GM19455 (cell line): ENCODE measurements at regions not wholly inside any gene's neighbourhood (a gene's known extent, or its start where the extent isn't known, plus 50 kb on each side); places are given as distances from the start of the nearest gene placed in this dataset.
"Not testable (repeated sequence)": the region's sequence is repeated elsewhere in the genome, so short reads cannot be mapped to it uniquely, and the experiment has no call there.

Experiments
- ATAC-seq: cut with Tn5 transposase; IDR thresholded peaks from one replicate; pipeline ENCODE4 v1.9.1; 2021; ENCODE audit not compliant: unreplicated experiment

DNA sequence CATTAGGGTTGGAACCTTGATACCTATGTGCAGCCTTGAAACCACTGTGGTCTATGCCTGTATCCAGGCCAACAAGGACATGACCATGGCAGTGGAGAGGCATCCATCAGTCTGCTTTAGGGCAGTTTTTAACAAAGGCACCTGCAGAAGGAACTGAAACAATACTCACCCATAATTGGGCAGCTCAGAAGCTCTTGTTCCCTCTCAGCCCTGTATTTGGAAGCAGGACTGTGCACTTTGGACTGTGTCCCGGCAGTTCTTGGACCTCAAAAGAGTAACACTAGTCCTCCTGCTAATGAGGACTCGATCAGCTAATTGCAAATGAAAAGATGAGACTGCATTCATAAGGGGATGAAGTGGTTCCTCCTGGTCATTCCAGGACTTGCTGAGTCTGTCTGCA lies 500.2 kb upstream of the TNP1 start:
- no peak for ATAC-seq

DNA sequence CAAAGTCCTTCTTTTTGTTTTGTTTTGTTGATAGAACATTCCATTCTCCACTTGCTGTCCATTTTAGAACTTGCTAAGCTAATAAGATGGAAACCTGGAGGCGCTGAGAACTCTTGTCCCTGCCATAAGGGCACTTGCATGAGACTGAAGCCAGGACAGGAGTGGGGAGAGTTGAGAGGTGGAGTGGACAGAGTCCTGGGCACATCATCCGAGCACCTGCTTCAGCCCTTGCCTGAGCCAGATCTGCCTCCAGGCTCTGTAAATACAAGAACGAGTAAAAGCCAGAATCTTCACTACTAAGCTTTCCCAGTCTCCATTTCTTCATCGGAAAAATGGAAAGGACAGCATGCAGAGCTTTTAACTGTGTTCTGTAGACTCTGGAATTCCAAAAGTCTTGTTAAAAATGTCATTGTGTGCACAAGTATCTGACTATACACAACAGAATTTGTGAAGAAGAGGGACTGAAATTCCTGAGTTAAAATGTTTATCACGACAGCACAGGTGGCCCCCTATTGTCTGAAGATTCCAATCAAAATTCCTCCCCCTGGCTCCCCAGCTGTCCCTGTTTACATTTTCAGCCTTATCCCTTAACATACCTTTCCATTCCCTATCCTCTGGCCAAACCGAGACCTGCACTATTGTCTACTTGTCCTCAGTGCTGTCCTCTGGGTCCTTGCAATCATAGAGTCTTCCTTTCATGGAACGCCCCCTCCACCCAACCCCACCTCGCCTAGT lies 498.2 kb upstream of the TNP1 start:
- ATAC-seq: no peak

DNA sequence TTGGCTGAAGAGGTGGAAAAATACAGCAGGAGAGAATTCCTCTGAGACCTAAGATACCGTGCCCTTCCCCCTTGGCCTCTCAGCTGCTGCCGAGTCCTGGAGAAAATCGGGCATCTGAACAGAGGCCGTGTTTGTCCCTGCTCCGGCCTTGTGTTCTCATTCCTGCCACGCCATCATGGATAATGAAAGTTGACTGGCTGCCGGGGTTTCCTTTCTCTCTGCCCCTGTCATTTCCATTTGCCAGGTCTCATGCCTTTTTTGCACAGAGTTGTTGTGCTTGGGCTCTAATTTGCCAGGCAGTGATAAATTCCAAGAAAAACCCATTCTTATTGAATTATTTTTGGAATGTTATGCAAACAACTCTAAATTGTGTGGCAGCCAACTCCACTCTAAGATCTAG lies 496.9 kb upstream of the TNP1 start:
- no peak for ATAC-seq

- ATAC-seq: no peak
These were observed 496.3 kb upstream of the TNP1 start for GRCh38 chr2:217356142-217356541.

DNA sequence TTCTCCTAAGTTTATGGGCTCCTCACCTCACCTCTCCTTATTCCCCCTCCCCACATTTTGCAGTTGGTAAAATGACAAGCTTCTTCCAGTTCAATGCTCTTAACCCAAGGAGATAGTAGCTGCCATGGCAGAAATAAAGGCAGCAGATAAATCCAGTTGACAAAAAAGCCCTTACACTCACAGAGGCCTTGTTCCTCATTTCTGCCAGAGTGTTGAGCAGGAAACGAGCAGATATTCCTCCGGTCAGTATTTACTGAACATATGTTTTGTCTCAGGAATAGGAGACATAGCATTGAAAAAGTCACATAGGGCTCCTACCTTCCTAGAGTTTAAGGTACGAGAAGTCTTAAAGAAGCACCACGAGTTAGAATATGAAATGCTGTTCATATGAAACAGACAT lies 493.7 kb upstream of the TNP1 start:
- ATAC-seq: no peak

- ATAC-seq: no peak
These were observed 491.5 kb upstream of the TNP1 start for GRCh38 chr2:217351378-217351777.

DNA sequence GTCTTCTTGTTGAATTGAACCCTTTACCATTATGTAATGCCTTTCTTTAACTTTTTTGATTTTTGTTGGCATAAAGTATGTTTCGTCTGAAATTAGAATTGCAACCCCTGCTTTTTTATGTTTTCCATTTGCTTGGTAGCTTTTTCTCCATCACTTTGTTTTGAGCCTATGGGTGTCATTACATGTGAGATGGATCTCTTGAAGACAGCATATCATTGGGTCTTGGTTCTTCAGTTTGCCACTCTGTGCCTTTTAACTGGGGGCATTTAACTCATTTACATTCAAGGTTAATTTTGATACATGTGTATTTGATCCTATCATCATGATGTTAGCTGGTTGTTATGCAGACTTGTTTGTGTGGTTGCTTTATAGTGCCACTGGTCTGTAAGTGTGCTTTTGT lies 489.4 kb upstream of the TNP1 start:
- ATAC-seq: no peak

GRCh38 chr2:217347630-217348029 lies 487.8 kb upstream of the TNP1 start:
- ATAC-seq: not testable (repeated sequence)

DNA sequence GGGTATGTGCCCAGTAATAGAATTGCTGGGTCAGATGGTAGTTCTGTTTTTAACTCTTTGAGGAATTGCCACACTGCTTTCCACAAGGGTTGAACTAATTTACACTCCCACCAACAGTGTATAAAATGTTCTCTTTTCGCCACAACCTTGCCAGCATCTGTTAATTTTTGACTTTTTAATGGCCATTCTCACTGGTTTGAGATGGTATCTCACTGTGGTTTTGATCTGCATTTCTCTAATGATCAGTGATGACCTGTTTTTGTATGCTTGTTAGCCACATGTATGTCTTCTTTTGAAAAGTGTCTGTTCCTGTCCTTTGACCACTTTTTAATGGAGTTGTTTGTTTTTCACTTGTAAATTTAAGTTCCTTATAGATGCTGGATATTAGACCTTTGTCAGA lies 486.2 kb upstream of the TNP1 start:
- not testable (repeated sequence) for ATAC-seq

- ATAC-seq: no peak
These were observed 481.0 kb upstream of the TNP1 start for GRCh38 chr2:217340899-217341298.

DNA sequence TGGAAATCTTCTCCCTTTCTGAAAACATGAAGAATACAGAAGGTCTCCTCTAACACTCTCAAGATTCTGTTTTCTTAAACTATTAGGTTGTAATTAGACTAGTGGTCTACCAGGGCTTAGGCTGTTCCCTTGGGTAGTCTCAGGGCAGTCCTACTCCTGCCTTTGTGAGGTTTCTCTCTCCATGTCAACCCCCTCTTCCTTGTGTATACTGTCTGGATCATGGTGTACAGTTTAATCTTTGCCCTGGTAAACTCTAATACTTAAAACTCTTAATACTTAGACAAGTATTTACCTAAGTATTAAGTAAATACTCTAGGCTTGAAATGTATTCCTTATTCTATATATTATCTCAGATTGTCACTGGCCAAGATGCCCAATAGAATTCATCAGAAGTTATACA lies 480.3 kb upstream of the TNP1 start:
- no peak for ATAC-seq

- no peak for ATAC-seq
These were observed 479.9 kb upstream of the TNP1 start for GRCh38 chr2:217339753-217340152.

DNA sequence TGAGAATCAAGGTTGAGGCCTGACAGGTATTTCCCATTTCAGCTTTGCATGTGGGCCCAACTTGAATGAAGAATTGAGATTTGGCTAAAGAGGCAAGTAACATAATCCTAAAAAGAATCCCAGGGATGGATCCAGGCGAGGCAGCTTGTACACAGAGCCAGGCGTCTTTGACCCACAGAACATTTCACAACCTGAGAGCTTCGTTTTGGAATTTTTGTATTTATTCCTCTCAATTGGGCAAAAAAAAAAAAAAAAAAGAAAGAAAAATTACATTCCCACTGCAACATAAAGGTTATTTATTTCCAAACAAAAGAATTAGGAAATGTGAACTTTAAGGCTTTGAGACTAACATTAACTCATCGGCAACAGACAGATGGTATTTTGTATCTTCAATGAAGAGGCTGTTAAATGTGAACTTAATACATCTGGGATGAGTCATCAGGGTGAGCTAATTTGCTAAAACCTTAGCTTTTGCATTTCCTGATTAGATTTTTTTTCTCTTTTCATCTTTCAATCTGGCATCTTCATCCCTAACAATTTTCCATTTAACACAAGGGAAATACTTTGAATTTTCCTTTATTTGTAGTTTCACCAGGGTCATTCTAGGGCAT lies 478.5 kb upstream of the TNP1 start:
- no peak for ATAC-seq

DNA sequence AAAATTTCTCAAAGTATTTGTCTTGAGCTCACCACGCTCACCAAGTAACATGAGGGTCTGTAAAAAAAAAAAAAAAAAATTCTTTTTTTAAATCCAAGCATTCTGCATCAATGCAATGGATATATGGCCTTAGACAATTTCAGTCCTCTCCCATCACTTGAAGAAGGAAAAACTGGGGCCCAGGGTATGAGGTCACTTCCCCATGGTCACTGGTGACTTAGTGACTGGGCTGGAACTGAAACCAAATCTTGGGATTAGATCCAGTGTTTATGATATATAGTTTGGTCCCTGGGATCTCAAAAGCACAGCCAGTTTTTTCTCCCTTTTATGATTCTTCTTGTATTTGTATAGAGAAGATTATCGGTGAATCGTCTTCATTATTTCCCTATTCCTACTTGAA lies 477.9 kb upstream of the TNP1 start:
- ATAC-seq: no peak

GRCh38 chr2:217336694-217337093 lies 476.8 kb upstream of the TNP1 start:
- no peak for ATAC-seq

- ATAC-seq: no peak
These were observed 475.6 kb upstream of the TNP1 start for GRCh38 chr2:217335341-217335966.

GRCh38 chr2:217334561-217334960 lies 474.7 kb upstream of the TNP1 start:
- ATAC-seq: no peak

- ATAC-seq: no peak
These were observed 473.0 kb upstream of the TNP1 start for GRCh38 chr2:217332866-217333265.

DNA sequence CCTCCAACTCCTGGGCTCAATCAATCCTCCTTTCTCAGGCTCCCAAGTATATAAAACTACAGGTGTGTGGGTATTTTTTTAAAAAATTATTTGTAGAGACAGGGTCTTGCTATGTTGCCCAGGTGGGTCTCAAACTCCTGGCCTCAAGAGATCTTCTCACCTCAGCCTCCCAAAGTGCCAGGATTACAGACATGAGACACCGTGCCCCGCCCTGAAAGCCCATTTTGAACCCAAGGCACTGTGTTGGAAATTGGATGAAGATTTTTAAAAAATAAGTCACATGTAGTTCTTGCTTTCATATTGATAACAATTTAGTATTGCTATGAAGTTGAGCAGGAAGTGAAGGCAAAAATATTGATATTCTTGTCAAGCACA lies 472.5 kb upstream of the TNP1 start:
- ATAC-seq: no peak

- ATAC-seq: no peak
These were observed 471.9 kb upstream of the TNP1 start for GRCh38 chr2:217331523-217332416.

DNA sequence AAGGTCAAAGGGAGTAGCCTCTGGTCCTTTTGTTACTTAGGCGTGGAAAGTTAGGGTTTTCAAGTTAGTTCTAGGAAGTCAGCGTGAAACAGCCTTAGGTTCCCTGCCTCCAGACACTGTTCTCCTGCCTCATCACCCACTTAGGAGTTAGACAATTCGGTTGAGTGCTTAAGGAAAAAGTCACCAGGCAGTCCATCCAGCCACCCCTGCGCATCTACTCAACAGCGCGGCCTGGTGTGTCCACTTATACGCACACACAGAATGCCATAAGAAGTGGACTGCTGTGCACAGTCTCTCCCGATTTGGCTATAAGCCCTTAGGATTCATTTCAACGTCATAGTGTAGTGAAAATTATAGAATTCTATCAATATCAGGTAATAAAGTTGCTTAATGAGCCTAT lies 470.8 kb upstream of the TNP1 start:
- no peak for ATAC-seq

DNA sequence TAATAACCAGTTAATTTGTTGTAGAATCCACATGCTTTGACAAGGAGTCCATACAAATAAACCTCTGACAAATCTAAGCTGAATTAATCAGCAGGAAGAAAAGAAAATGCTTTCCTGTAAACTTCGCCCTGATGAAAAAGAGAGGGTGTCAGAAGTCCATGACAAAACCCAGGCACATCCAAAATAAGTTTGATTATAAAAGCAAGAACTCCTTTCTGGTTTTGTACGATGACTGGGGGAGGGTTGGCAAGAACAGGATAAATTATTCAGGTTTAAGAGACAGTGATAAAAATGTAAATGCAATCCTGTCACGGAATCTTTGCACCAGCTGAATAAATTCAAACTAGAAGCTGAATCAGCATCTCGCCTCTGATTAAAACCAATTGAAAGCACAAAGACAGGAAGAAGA lies 469.2 kb upstream of the TNP1 start:
- ATAC-seq: no peak
